HG03064 (cell line): ENCODE measurements at regions not wholly inside any gene's neighbourhood (a gene's known extent, or its start where the extent isn't known, plus 50 kb on each side); places are given as distances from the start of the nearest gene placed in this dataset.

Experiments used
- ATAC-seq: cut with Tn5 transposase; IDR thresholded peaks from one replicate; pipeline ENCODE4 v1.9.1; 2021; ENCODE audit warnings: low read depth; ENCODE audit not compliant: unreplicated experiment

GRCh38 chr12:130098301-130099005, 63.8 kb upstream of the FZD10 start:
- no peak for ATAC-seq

GRCh38 chr12:130100634-130101362, 61.5 kb upstream of the FZD10 start:
- ATAC-seq = no peak

GRCh38 chr12:130101370-130101769, 60.9 kb upstream of the FZD10 start:
- no peak for ATAC-seq

GRCh38 chr12:130102266-130102665, 60.0 kb upstream of the FZD10 start:
- ATAC-seq = no peak

GRCh38 chr12:130104571-130105106, 57.6 kb upstream of the FZD10 start:
- no peak for ATAC-seq

- no peak for ATAC-seq
Measured at GRCh38 chr12:130109062-130109945, 53.0 kb upstream of the FZD10 start.

- no peak for ATAC-seq
Measured at GRCh38 chr12:130110914-130111313, 51.4 kb upstream of the FZD10 start.

GRCh38 chr12:130111965-130112496, 50.2 kb upstream of the FZD10 start:
- ATAC-seq = no peak
